WTC11 (cell line): ENCODE measurements at regions not wholly inside any gene's neighbourhood (a gene's known extent, or its start where the extent isn't known, plus 50 kb on each side); places are given as distances from the start of the nearest gene placed in this dataset.

Experiments used
- ATAC-seq: fragments of 200-7000 bp; cut with Tn5 transposase; 2 replicates; pipeline ENCODE4 v1.10.0; 2021; ENCODE audit warnings: mild to moderate bottlenecking, moderate library complexity
- CTCF ChIA-PET: fragments of 300-600 bp; sonication (Branson Sonifier 250); formaldehyde crosslinking; loops from one replicate; lab custom pipeline; 2021; ENCODE audit warnings: antibody characterized with exemption; lab: Charles Lee
- POLR2A ChIA-PET: fragments of 350-600 bp; sonication (Branson Sonifier 250); formaldehyde crosslinking; loops from one replicate; lab custom pipeline; 2021; ENCODE audit warnings: antibody characterized with exemption; lab: Charles Lee
- DNase-seq: peaks from one replicate; pipeline ENCODE4 v3.0.0; 2021; ENCODE audit warnings: low spot score
- H3K27ac Mint-ChIP-seq: 2 replicates; pipeline ENCODE4 v1.8.0; 2021; ENCODE audit warnings: mixed read lengths
- H3K27me3 Mint-ChIP-seq: 2 replicates; pipeline ENCODE4 v1.8.0; 2021; ENCODE audit warnings: low read depth, mild to moderate bottlenecking, moderate library complexity, mixed read lengths
- H3K36me3 Mint-ChIP-seq: 2 replicates; pipeline ENCODE4 v1.8.0; 2021; ENCODE audit warnings: mixed read lengths
- H3K4me1 Mint-ChIP-seq: 2 replicates; pipeline ENCODE4 v1.8.0; 2022; ENCODE audit warnings: mixed read lengths
- H3K4me3 Mint-ChIP-seq: 2 replicates; pipeline ENCODE4 v1.8.0; 2021; ENCODE audit warnings: mild to moderate bottlenecking, moderate library complexity, mixed read lengths
- H3K9me3 Mint-ChIP-seq: 2 replicates; pipeline ENCODE4 v1.8.0; 2021; ENCODE audit warnings: mixed read lengths
- ELF4 ChIP-seq: sonication (generic); formaldehyde crosslinking; IDR thresholded peaks from 2 replicates; pipeline ENCODE4 v1.8.1; 2022; ENCODE audit warnings: low read depth, mild to moderate bottlenecking, moderate library complexity, missing genetic modification reagents
- ESRRA ChIP-seq: sonication (generic); formaldehyde crosslinking; IDR thresholded peaks from 2 replicates; pipeline ENCODE4 v1.8.1; 2022; ENCODE audit warnings: mild to moderate bottlenecking, missing genetic modification reagents, borderline replicate concordance
- FOXK1 ChIP-seq: sonication (generic); formaldehyde crosslinking; IDR thresholded peaks from 2 replicates; pipeline ENCODE4 v1.8.0; 2022; ENCODE audit warnings: mild to moderate bottlenecking, moderate library complexity, missing genetic modification reagents
- GABPB1 ChIP-seq: sonication (generic); formaldehyde crosslinking; IDR thresholded peaks from 2 replicates; pipeline ENCODE4 v1.8.1; 2023; ENCODE audit warnings: mild to moderate bottlenecking, missing genetic modification reagents
- GRHL2 ChIP-seq: fragments of 250-450 bp; sonication (Bioruptor Pico); IDR thresholded peaks from 2 replicates; pipeline ENCODE4 v1.8.0; 2022; ENCODE audit warnings: mild to moderate bottlenecking, moderate library complexity; ENCODE audit not compliant: insufficient replicate concordance, severe bottlenecking
- HMGA2 ChIP-seq: fragments of 250-450 bp; sonication (Bioruptor Pico); IDR thresholded peaks from 2 replicates; pipeline ENCODE4 v1.4.0; 2021; ENCODE audit warnings: mild to moderate bottlenecking, moderate library complexity
- IRF2 ChIP-seq: sonication (generic); formaldehyde crosslinking; IDR thresholded peaks from 2 replicates; pipeline ENCODE4 v1.8.0; 2022; ENCODE audit warnings: low read depth, missing genetic modification reagents, borderline replicate concordance
- NR1H2 ChIP-seq: sonication (generic); formaldehyde crosslinking; IDR thresholded peaks from 2 replicates; pipeline ENCODE4 v1.9.0; 2021; ENCODE audit warnings: mild to moderate bottlenecking, moderate library complexity, missing genetic modification reagents
- OVOL2 ChIP-seq: fragments of 250-450 bp; sonication (Bioruptor Pico); IDR thresholded peaks from 2 replicates; pipeline ENCODE4 v1.9.0; 2021; ENCODE audit warnings: mild to moderate bottlenecking, borderline replicate concordance
- SMAD3 ChIP-seq: sonication (generic); formaldehyde crosslinking; IDR thresholded peaks from 2 replicates; pipeline ENCODE4 v1.8.0; 2022; ENCODE audit warnings: missing genetic modification reagents, mild to moderate bottlenecking, borderline replicate concordance
- SP1 ChIP-seq: sonication (generic); formaldehyde crosslinking; conservative IDR thresholded peaks from 2 replicates; pipeline ENCODE4 v1.8.1; 2022; ENCODE audit warnings: missing genetic modification reagents
- ZNF121 ChIP-seq: sonication (generic); formaldehyde crosslinking; IDR thresholded peaks from 2 replicates; pipeline ENCODE4 v1.8.0; 2023; ENCODE audit warnings: missing genetic modification reagents
- ZNF138 ChIP-seq: sonication (generic); formaldehyde crosslinking; conservative IDR thresholded peaks from 2 replicates; pipeline ENCODE4 v1.8.1; 2022; ENCODE audit warnings: mild to moderate bottlenecking, moderate library complexity, missing genetic modification reagents
- ZNF317 ChIP-seq: sonication (generic); formaldehyde crosslinking; IDR thresholded peaks from 2 replicates; pipeline ENCODE4 v1.8.1; 2023; ENCODE audit warnings: low read depth, mild to moderate bottlenecking, moderate library complexity, missing genetic modification reagents, borderline replicate concordance
- ZNF396 ChIP-seq: fragments of 250-450 bp; sonication (Bioruptor Pico); IDR thresholded peaks from 2 replicates; pipeline ENCODE4 v1.8.0; 2021; ENCODE audit warnings: mild to moderate bottlenecking, moderate library complexity, borderline replicate concordance
- ZNF671 ChIP-seq: fragments of 250-450 bp; sonication (Bioruptor Pico); IDR thresholded peaks from 2 replicates; pipeline ENCODE4 v1.8.0; 2021; ENCODE audit warnings: mild to moderate bottlenecking
- TF ChIP-seq, protein P1 (sequence below): sonication (generic); formaldehyde crosslinking; IDR thresholded peaks from 2 replicates; pipeline ENCODE4 v1.8.1; 2022; ENCODE audit warnings: mild to moderate bottlenecking, missing genetic modification reagents, moderate library complexity, borderline replicate concordance
- TF ChIP-seq, protein P2 (sequence below): sonication (generic); formaldehyde crosslinking; IDR thresholded peaks from 2 replicates; pipeline ENCODE4 v1.8.0; 2022; ENCODE audit warnings: mild to moderate bottlenecking, missing genetic modification reagents
- TF ChIP-seq, protein P3 (sequence below): fragments of 200-600 bp; IDR thresholded peaks from 2 replicates; pipeline ENCODE4 v1.8.0; 2022; ENCODE audit warnings: antibody characterized with exemption
- TF ChIP-seq, protein P4 (sequence below): sonication (generic); formaldehyde crosslinking; IDR thresholded peaks from 2 replicates; pipeline ENCODE4 v1.8.1; 2022; ENCODE audit warnings: mild to moderate bottlenecking, moderate library complexity, missing genetic modification reagents
- TF ChIP-seq, protein P5 (sequence below): fragments of 250-450 bp; sonication (Bioruptor Pico); IDR thresholded peaks from 2 replicates; pipeline ENCODE4 v1.8.0; 2021; ENCODE audit warnings: mild to moderate bottlenecking
- TF ChIP-seq, protein P6 (sequence below): fragments of 250-450 bp; sonication (Bioruptor Pico); conservative IDR thresholded peaks from 2 replicates; pipeline ENCODE4 v1.9.0; 2021; ENCODE audit warnings: mild to moderate bottlenecking

DNA sequence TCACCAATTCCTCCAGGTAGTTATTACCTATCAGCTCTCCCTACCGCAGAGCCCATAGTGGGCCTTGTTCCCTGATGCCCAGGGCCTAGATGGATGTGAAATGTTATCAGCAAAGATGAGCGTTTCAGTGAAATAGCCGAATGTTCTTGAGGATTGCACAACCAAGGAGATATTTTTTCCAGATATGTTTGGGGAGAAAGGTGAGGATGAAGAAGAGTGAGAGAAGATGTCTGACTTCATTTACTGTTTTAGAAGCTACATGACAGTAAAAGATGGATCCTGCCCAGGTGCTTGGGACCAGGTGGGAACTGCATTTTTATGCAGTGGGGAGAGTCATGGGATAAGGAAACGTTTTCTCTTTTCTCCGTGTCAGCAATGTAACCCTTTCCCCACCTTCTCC is 231.7 kb upstream of the C1orf174 start:
- TF ChIP-seq, protein P1, sequence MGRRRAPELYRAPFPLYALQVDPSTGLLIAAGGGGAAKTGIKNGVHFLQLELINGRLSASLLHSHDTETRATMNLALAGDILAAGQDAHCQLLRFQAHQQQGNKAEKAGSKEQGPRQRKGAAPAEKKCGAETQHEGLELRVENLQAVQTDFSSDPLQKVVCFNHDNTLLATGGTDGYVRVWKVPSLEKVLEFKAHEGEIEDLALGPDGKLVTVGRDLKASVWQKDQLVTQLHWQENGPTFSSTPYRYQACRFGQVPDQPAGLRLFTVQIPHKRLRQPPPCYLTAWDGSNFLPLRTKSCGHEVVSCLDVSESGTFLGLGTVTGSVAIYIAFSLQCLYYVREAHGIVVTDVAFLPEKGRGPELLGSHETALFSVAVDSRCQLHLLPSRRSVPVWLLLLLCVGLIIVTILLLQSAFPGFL: no peak
- TF ChIP-seq, protein P2, sequence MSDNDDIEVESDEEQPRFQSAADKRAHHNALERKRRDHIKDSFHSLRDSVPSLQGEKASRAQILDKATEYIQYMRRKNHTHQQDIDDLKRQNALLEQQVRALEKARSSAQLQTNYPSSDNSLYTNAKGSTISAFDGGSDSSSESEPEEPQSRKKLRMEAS: no peak
- TF ChIP-seq, protein P3, sequence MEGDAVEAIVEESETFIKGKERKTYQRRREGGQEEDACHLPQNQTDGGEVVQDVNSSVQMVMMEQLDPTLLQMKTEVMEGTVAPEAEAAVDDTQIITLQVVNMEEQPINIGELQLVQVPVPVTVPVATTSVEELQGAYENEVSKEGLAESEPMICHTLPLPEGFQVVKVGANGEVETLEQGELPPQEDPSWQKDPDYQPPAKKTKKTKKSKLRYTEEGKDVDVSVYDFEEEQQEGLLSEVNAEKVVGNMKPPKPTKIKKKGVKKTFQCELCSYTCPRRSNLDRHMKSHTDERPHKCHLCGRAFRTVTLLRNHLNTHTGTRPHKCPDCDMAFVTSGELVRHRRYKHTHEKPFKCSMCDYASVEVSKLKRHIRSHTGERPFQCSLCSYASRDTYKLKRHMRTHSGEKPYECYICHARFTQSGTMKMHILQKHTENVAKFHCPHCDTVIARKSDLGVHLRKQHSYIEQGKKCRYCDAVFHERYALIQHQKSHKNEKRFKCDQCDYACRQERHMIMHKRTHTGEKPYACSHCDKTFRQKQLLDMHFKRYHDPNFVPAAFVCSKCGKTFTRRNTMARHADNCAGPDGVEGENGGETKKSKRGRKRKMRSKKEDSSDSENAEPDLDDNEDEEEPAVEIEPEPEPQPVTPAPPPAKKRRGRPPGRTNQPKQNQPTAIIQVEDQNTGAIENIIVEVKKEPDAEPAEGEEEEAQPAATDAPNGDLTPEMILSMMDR: no peak
- TF ChIP-seq FOXK1 (CRISPR knock-in tag): no peak
- no peak for TF ChIP-seq OVOL2 (CRISPR knock-in tag)
- TF ChIP-seq GABPB1 (CRISPR knock-in tag): no peak
- no peak for TF ChIP-seq SMAD3 (CRISPR knock-in tag)
- no peak for TF ChIP-seq ZNF121 (CRISPR knock-in tag)
- no peak for ATAC-seq
- Mint-ChIP-seq H3K36me3 (peaks cover 85% of the 10 kb centered on the region), H3K27me3 (peaks cover 9% of the 10 kb centered on the region; the same call in 1 of the 2 replicates), H3K4me1 (no peaks in the 10 kb centered on the region), H3K27ac (no peak overlapping the region), H3K4me3 (no peak overlapping the region), H3K9me3 (peaks cover 72% of the 10 kb centered on the region)
- ChIA-PET POLR2A (no interaction called here), CTCF (no interaction called here)
- no peak for DNase-seq

DNA sequence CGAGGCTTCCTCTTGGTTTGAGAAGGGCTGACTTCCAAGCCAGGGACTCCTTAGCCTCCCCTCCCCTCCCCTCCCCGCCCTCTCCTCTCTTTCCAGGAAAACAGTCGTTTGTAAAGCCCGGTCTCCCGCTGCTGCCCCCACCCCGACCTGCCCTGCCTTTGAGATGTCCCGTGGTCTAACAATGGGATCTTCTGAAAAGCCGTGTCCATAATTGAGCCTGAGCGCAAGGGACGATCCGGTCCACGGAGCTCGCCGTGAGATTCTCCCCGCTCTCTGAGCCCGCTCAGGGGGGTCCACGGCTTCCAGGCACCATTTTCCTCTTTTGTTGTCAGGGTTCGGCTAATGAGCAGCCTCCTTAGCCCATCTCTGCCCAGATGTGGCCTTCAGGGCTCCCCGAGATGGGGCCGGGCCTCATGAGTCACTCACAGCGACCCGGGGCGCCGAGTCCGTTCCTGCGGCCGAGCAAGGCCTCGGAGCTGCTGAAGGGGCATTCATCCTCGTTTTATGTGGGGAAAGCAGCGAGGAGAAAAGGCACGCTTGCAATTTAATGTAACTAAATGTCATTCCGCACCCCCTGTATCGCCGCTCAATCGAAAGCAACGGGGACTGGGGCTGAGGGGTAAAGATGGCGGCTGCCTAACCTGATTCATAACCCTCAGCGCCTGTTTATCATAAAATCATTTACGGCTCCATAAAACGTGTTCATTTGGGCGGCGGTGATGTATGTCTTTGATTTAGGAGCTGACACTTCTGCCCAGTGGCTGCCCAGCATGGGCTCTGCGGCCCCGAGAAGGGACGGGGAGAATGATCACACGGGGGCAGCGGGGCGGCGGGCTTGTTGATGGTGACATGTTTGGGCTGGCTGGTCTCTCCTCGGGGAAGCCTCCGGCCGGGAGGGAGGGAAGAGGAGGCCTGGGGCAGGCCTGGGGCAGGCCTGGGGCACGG is 232.6 kb upstream of the C1orf174 start:
- DNase-seq: no peak
- Mint-ChIP-seq H3K27ac (no peak overlapping the region), H3K4me3 (no peak overlapping the region), H3K4me1 (no peaks in the 10 kb centered on the region), H3K27me3 (peaks cover 9% of the 10 kb centered on the region; the same call in 1 of the 2 replicates), H3K9me3 (peaks cover 71% of the 10 kb centered on the region), H3K36me3 (peaks cover 80% of the 10 kb centered on the region)
- ChIA-PET CTCF (no interaction called here), POLR2A (no interaction called here)
- ATAC-seq: no peak
- TF ChIP-seq ZNF671 (CRISPR knock-in tag) (no peak), ELF4 (no peak), GRHL2 (no peak), ZNF317 (CRISPR knock-in tag) (no peak), ESRRA (CRISPR knock-in tag) (no peak), IRF2 (CRISPR knock-in tag) (no peak)
- TF ChIP-seq, protein P4, sequence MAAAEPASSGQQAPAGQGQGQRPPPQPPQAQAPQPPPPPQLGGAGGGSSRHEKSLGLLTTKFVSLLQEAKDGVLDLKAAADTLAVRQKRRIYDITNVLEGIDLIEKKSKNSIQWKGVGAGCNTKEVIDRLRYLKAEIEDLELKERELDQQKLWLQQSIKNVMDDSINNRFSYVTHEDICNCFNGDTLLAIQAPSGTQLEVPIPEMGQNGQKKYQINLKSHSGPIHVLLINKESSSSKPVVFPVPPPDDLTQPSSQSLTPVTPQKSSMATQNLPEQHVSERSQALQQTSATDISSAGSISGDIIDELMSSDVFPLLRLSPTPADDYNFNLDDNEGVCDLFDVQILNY (CRISPR knock-in tag): no peak

DNA sequence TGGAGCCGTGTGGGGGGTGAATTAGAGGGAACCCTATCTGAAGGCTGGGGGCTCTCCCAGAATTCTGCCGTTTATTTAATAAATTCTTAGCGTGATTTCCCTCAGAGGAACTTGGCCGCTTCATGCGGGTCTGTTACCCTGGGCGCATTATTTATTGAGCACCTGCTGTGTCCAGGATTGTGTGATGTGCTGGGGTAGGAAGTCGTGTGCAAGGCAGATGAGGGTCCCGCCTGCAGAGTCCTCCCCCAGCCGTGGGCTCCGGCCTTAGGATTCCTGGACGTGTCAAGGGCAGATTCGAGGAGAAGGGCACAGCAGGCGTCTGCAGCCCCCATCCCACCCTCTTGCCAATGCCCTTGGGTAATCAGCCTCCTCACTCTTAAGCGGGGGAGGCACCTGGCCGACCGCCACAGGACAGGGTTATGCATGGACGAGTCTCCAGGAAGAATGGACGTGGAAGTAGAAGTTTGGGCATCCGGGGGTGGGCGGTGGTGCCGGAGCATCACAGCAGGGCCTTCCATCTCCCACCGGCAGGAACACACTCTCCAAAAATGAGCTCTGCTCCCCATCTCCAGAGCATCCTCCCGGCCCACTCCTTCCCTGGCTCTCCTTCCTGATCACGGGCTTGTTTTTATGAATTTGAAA is 233.3 kb upstream of the C1orf174 start:
- Mint-ChIP-seq H3K27me3 (peaks cover 9% of the 10 kb centered on the region; the same call in 1 of the 2 replicates), H3K27ac (no peak overlapping the region), H3K4me1 (no peaks in the 10 kb centered on the region), H3K36me3 (peaks cover 82% of the 10 kb centered on the region), H3K4me3 (no peak overlapping the region), H3K9me3 (peaks cover 73% of the 10 kb centered on the region)
- ATAC-seq: no peak
- CTCF ChIA-PET: no interaction called here
- POLR2A ChIA-PET: no interaction called here
- DNase-seq: no peak
- TF ChIP-seq ZNF138 (CRISPR knock-in tag): no peak
- TF ChIP-seq, protein P5, sequence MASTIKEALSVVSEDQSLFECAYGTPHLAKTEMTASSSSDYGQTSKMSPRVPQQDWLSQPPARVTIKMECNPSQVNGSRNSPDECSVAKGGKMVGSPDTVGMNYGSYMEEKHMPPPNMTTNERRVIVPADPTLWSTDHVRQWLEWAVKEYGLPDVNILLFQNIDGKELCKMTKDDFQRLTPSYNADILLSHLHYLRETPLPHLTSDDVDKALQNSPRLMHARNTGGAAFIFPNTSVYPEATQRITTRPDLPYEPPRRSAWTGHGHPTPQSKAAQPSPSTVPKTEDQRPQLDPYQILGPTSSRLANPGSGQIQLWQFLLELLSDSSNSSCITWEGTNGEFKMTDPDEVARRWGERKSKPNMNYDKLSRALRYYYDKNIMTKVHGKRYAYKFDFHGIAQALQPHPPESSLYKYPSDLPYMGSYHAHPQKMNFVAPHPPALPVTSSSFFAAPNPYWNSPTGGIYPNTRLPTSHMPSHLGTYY (CRISPR knock-in tag): no peak
- TF ChIP-seq, protein P6, sequence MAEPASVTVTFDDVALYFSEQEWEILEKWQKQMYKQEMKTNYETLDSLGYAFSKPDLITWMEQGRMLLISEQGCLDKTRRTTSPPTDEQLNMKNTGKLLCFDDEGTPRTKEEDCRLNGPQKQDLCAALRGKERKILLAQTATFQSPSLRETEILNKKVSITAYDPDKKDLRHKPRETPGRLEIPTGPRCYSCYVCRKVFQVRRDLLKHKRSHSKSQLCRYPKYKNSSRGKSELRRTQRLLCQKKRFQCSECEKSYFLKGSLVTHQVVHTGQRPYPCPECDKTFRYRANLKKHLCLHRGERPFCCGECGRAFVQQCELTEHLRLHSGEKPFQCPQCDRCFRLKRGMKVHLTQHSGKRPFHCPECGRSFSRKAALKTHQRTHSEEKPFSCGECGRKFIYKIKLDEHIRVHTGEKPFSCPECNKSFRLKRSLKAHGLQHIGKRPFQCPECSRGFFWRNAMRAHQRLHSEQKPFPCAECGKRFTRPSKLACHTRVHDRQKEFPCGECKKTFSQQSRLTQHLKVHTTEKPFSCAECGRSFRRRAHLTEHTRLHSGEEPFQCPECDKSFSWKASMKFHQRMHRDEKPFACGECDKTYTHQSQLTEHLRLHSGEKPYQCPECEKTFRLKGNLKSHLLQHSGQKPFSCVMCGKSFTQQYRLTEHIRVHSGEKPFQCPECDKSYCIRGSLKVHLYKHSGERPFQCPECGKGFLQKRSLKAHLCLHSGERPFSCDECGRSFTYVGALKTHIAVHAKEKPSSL: no peak
- TF ChIP-seq HMGA2: no peak
- TF ChIP-seq ZNF396 (CRISPR knock-in tag): no peak
- TF ChIP-seq SP1 (CRISPR knock-in tag): no peak
- TF ChIP-seq NR1H2 (CRISPR knock-in tag): no peak
